Sigmoid colon (tissue), 6 donors: ENCODE measurements at regions not wholly inside any gene's neighbourhood (a gene's known extent, or its start where the extent isn't known, plus 50 kb on each side); places are given as distances from the start of the nearest gene placed in this dataset.

ENCODE experiments used
- DNase-seq: peaks from one replicate; pipeline ENCODE4 v3.0.0-alpha.2; 2019
- H3K27ac ChIP-seq, 4 donors: fragments of 200-600 bp; sonication (generic); one replicate each; pipeline ENCODE4 v1.5.1; 2016 to 2019; ENCODE audit warnings: mild to moderate bottlenecking in 1 of 4
- H3K27me3 ChIP-seq, 3 donors: fragments of 200-600 bp; sonication (generic); one replicate each; pipeline ENCODE4 v1.5.1; 2019; ENCODE audit warnings: mild to moderate bottlenecking in 1 of 3
- H3K36me3 ChIP-seq, 4 donors: fragments of 200-600 bp; sonication (generic); one replicate each; pipeline ENCODE4 v1.5.1; 2016 to 2019
- H3K4me1 ChIP-seq, 4 donors: fragments of 200-600 bp; sonication (generic); one replicate each; pipeline ENCODE4 v1.5.1; 2017 to 2019
- H3K4me3 ChIP-seq, 4 donors: fragments of 200-600 bp; sonication (generic); one replicate each; pipeline ENCODE4 v1.5.1; 2017 to 2019; ENCODE audit warnings: mild to moderate bottlenecking in 2 of 4, moderate library complexity in 1 of 4
- H3K9me3 ChIP-seq, 4 donors: fragments of 200-600 bp in 3 of 4; sonication (generic) in 3 of 4; one replicate each; pipeline versions ENCODE4 v1.5.1 to v1.6.1; 2013 to 2019
- CTCF ChIP-seq, 4 experiments: fragments of 450-650 bp in 3 of 4; fragments of 200-600 bp in 1 of 4; IDR thresholded peaks; one replicate each; pipeline ENCODE4 v1.5.1; 2016 to 2019; ENCODE audit warnings: antibody characterized with exemption in 4 of 4, mild to moderate bottlenecking in 3 of 4, moderate library complexity in 2 of 4
- EP300 ChIP-seq, 4 donors: sonication (generic); formaldehyde crosslinking; IDR thresholded peaks; one replicate each; pipeline ENCODE4 v1.6.1; 2017; ENCODE audit warnings: antibody characterized with exemption in 4 of 4
- POLR2A ChIP-seq, 2 donors: fragments of 450-650 bp; IDR thresholded peaks; one replicate each; pipeline ENCODE4 v1.6.1; 2016; ENCODE audit warnings: antibody characterized with exemption in 2 of 2, mild to moderate bottlenecking in 2 of 2, moderate library complexity in 2 of 2
- POLR2AphosphoS5 ChIP-seq, 4 donors: sonication (generic); formaldehyde crosslinking; IDR thresholded peaks; one replicate each; pipeline ENCODE4 v1.6.1; 2017; ENCODE audit warnings: antibody characterized with exemption in 4 of 4
- WGBS, 2 donors: extraction: QIAGEN DNeasy Blood & Tissue Kit; methylation state at CpG; one replicate each; pipeline ENCODE4 v1.1.7; 2013; 5-methylcytosine and 5-hydroxymethylcytosine counted together
- intact Hi-C: fragments of 100-400 bp; cut with DNase I; formaldehyde crosslinking; loops from one replicate; pipeline ENCODE4 v1.15.1; 2023
- donor health status: healthy with polysubstance abuse.
- donor health status: healthy.

- Histone ChIP-seq H3K27me3 (no peaks in the 10 kb centered on the region), H3K36me3 (no peaks in the 10 kb centered on the region), H3K4me1 (no peaks in the 10 kb centered on the region), H3K4me3 (no peak overlapping the region), H3K9me3 (no peaks in the 10 kb centered on the region), H3K27ac (no peak overlapping the region)
- DNase-seq: no peak
- intact Hi-C loops: no loop called here
- no peak for TF ChIP-seq POLR2A (IDR thresholded peaks at IDR 0.05)
- no peak for TF ChIP-seq EP300 (IDR thresholded peaks at IDR 0.05)
- no peak for TF ChIP-seq POLR2AphosphoS5 (IDR thresholded peaks at IDR 0.05)
- no peak for TF ChIP-seq CTCF (IDR thresholded peaks at IDR 0.05)
- WGBS, 2 donors: 6 to 34% methylated on average over 4 of the region's 4 CpGs
These were observed 182.1 kb downstream of the EVX1 start for GRCh38 chr7:27424749-27425148.

- Histone ChIP-seq H3K9me3 (no peaks in the 10 kb centered on the region), H3K27me3 (no peaks in the 10 kb centered on the region), H3K4me1 (no peaks in the 10 kb centered on the region), H3K4me3 (no peak overlapping the region), H3K36me3 (no peaks in the 10 kb centered on the region), H3K27ac (no peak overlapping the region)
- no peak for TF ChIP-seq POLR2A (IDR thresholded peaks at IDR 0.05)
- TF ChIP-seq CTCF (IDR thresholded peaks at IDR 0.05): no peak
- TF ChIP-seq POLR2AphosphoS5 (IDR thresholded peaks at IDR 0.05): no peak
- TF ChIP-seq EP300 (IDR thresholded peaks at IDR 0.05): no peak
- no peak for DNase-seq
- intact Hi-C loops: no loop called here
- 96 to 98% methylated on average over 4 of the region's 4 CpGs for WGBS, 2 donors
These were observed 184.8 kb downstream of the EVX1 start for GRCh38 chr7:27427416-27427815.

- TF ChIP-seq POLR2A (IDR thresholded peaks at IDR 0.05): no peak
- intact Hi-C loops: no loop called here
- WGBS, 2 donors: 78 to 81% methylated on average over 2 of the region's 2 CpGs
These were observed 187.5 kb downstream of the EVX1 start for GRCh38 chr7:27430105-27430504.

DNA sequence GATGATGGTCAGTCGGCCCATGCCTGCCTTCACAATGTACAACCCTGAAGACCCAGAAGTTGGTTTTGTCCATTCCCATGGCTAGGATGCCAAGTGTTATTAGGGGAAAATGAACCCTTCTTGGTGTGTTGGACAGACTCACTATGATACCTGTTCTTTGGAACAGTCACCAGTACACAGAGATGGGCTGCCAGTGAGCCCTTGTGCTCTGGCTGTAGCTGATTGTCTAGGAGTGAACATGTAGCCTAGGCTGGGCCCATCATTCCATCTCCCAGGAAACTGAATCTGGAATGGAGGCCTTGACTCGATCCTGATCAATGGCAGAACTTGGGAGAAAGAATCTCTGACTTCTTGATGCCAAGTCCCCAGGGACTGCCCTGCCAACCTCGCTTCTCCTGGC, 188.9 kb downstream of the EVX1 start:
- no peaks in the 10 kb centered on the region for H3K4me1 ChIP-seq
- H3K27ac ChIP-seq: no peak overlapping the region
- intact Hi-C loops: no loop called here
- WGBS, 2 donors: 95 to 97% methylated on average over 3 of the region's 3 CpGs
- no peak for TF ChIP-seq CTCF (IDR thresholded peaks at IDR 0.05)
- TF ChIP-seq POLR2A (IDR thresholded peaks at IDR 0.05): no peak
- no peak for TF ChIP-seq POLR2AphosphoS5 (IDR thresholded peaks at IDR 0.05)
- no peak for TF ChIP-seq EP300 (IDR thresholded peaks at IDR 0.05)
- H3K36me3 ChIP-seq: no peaks in the 10 kb centered on the region
- H3K9me3 ChIP-seq: no peaks in the 10 kb centered on the region
- DNase-seq: no peak
- no peak overlapping the region for H3K4me3 ChIP-seq
- no peaks in the 10 kb centered on the region for H3K27me3 ChIP-seq

More at GRCh38 chr7:27430105-27430504, 187.5 kb downstream of the EVX1 start:
- Histone ChIP-seq H3K27me3 (no peaks in the 10 kb centered on the region), H3K4me1 (no peaks in the 10 kb centered on the region), H3K4me3 (no peak overlapping the region), H3K36me3 (no peaks in the 10 kb centered on the region), H3K9me3 (no peaks in the 10 kb centered on the region), H3K27ac (no peak overlapping the region)
- no peak for DNase-seq

DNA sequence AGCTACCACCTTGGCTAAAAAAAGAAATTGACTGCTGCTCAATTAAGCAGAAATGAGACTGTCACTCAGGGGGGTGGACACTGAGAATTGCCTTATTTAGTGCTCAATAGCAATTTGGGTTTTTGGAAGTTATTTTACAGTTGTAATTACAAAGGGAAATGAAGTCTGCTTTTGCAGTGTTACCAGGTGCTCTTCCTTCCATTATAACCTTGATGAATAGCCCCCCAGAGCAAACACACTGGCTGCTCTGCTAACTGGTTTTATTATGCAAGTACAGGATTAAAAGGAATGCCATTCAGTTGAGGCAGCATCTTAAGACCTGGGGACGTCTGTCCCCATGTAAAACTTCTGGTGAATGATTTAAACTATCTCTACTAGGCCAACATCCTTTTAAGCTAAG, 191.0 kb downstream of the EVX1 start:
- Histone ChIP-seq H3K4me3 (no peak overlapping the region), H3K9me3 (no peaks in the 10 kb centered on the region), H3K36me3 (no peaks in the 10 kb centered on the region), H3K4me1 (no peaks in the 10 kb centered on the region), H3K27me3 (no peaks in the 10 kb centered on the region), H3K27ac (no peak overlapping the region)
- WGBS, 2 donors: 88 to 91% methylated on average over 1 of the region's 1 CpG
- intact Hi-C loops: no loop called here
- TF ChIP-seq POLR2A (IDR thresholded peaks at IDR 0.05): no peak
- no peak for TF ChIP-seq CTCF (IDR thresholded peaks at IDR 0.05)
- TF ChIP-seq POLR2AphosphoS5 (IDR thresholded peaks at IDR 0.05): no peak
- no peak for TF ChIP-seq EP300 (IDR thresholded peaks at IDR 0.05)
- no peak for DNase-seq
